IMR-90 (cell line): ENCODE measurements at regions not wholly inside any gene's neighbourhood (a gene's known extent, or its start where the extent isn't known, plus 50 kb on each side); places are given as distances from the start of the nearest gene placed in this dataset.

ENCODE experiments used
- ATAC-seq: fragments of 200-7000 bp; cut with Tn5 transposase; 2 replicates; pipeline ENCODE4 v1.9.1; 2020; ENCODE audit warnings: low read depth, mild to moderate bottlenecking, moderate library complexity
- BruUV-seq: library from RNA; stranded (reverse); fragments of 400-500 nt; replicated peaks from 2 replicates; lab custom pipeline; 2021; lab: Mats Ljungman, UMichigan
- CTCF ChIA-PET: fragments of 300-600 bp; formaldehyde crosslinking; extraction: SDS; loops from one replicate; lab custom pipeline; 2021; ENCODE audit warnings: antibody characterized with exemption; lab: Yijun Ruan, JAX
- POLR2A ChIA-PET: fragments of 300-600 bp; sonication (Branson Sonifier 250); formaldehyde crosslinking; loops from one replicate; lab custom pipeline; 2022; ENCODE audit warnings: antibody characterized with exemption; ENCODE audit not compliant: unreplicated experiment; lab: Charles Lee
- DNase-seq: peaks from one replicate; pipeline ENCODE4 v3.0.0; 2013
- H2AFZ ChIP-seq: replicated peaks from 2 replicates; pipeline ENCODE3; 2013; ENCODE audit warnings: low read length, mild to moderate bottlenecking; ENCODE audit not compliant: poor library complexity
- H2AK5ac ChIP-seq: 2 replicates; pipeline ENCODE4 v1.6.1; 2013; ENCODE audit warnings: low read depth, low read length, inconsistent platforms
- H2AK9ac ChIP-seq: replicated peaks from 2 replicates; pipeline ENCODE3; 2013; ENCODE audit warnings: mild to moderate bottlenecking, low read depth, low read length, moderate library complexity; ENCODE audit not compliant: poor library complexity
- H2BK120ac ChIP-seq: 2 replicates; pipeline ENCODE4 v1.6.1; 2013; ENCODE audit warnings: low read depth, low read length, inconsistent platforms
- H2BK15ac ChIP-seq: 3 replicates; pipeline ENCODE4 v1.6.1; 2013; ENCODE audit warnings: low read depth, low read length, inconsistent platforms
- H2BK20ac ChIP-seq: 2 replicates; pipeline ENCODE4 v1.6.1; 2013; ENCODE audit warnings: low read depth, mild to moderate bottlenecking, inconsistent platforms, low read length, moderate library complexity
- H2BK5ac ChIP-seq: 2 replicates; pipeline ENCODE4 v1.6.1; 2013; ENCODE audit warnings: mild to moderate bottlenecking, low read depth, low read length, inconsistent platforms; ENCODE audit not compliant: poor library complexity, severe bottlenecking
- H3K14ac ChIP-seq: replicated peaks from 2 replicates; pipeline ENCODE4 v1.6.1; 2013; ENCODE audit warnings: low read depth, low read length, inconsistent platforms
- H3K18ac ChIP-seq: 2 replicates; pipeline ENCODE4 v1.6.1; 2013; ENCODE audit warnings: low read depth, low read length, control low read depth
- H3K23ac ChIP-seq: 2 replicates; pipeline ENCODE4 v1.6.1; 2013; ENCODE audit warnings: low read depth, low read length, inconsistent platforms
- H3K27ac ChIP-seq: 2 replicates; pipeline ENCODE4 v1.5.1; 2013; ENCODE audit warnings: mild to moderate bottlenecking, control low read depth, low read length; ENCODE audit not compliant: insufficient read depth
- H3K27me3 ChIP-seq: 2 replicates; pipeline ENCODE4 v1.6.1; 2013; ENCODE audit warnings: low read length; ENCODE audit not compliant: control insufficient read depth, insufficient read depth
- H3K36me3 ChIP-seq: 2 replicates; pipeline ENCODE4 v1.6.1; 2013; ENCODE audit warnings: low read length, mixed read lengths; ENCODE audit not compliant: control insufficient read depth, insufficient read depth
- H3K4ac ChIP-seq: 2 replicates; pipeline ENCODE4 v1.6.1; 2013; ENCODE audit warnings: low read depth, low read length, inconsistent platforms
- H3K4me1 ChIP-seq: 2 replicates; pipeline ENCODE4 v1.6.1; 2013; ENCODE audit warnings: low read length, mixed read lengths; ENCODE audit not compliant: control insufficient read depth, insufficient read depth
- H3K4me2 ChIP-seq: 2 replicates; pipeline ENCODE4 v1.6.1; 2013; ENCODE audit warnings: low read depth, mild to moderate bottlenecking, control low read depth, low read length, moderate library complexity
- H3K4me3 ChIP-seq: 2 replicates; pipeline ENCODE4 v1.5.1; 2013; ENCODE audit warnings: low read depth, mild to moderate bottlenecking, control low read depth, low read length, moderate library complexity; ENCODE audit not compliant: insufficient read depth
- H3K56ac ChIP-seq: 2 replicates; pipeline ENCODE4 v1.6.1; 2013; ENCODE audit warnings: low read length, inconsistent platforms; ENCODE audit not compliant: insufficient read depth; ENCODE audit errors: extremely low read depth
- H3K79me1 ChIP-seq, 2 experiments: 2 replicates each; pipeline ENCODE4 v1.6.1; 2013; ENCODE audit warnings: low read length in 2 of 2, inconsistent platforms in 1 of 2, low read depth in 1 of 2
- H3K9ac ChIP-seq: 2 replicates; pipeline ENCODE4 v1.6.1; 2013; ENCODE audit warnings: low read depth, low read length, control low read depth
- H3K9me1 ChIP-seq: 2 replicates; pipeline ENCODE4 v1.6.1; 2013; ENCODE audit warnings: low read length, inconsistent platforms; ENCODE audit not compliant: insufficient read depth
- H3K9me3 ChIP-seq: 2 replicates; pipeline ENCODE4 v1.6.1; 2013; ENCODE audit warnings: low read length; ENCODE audit not compliant: control insufficient read depth, insufficient read depth
- H4K20me1 ChIP-seq: 2 replicates; pipeline ENCODE4 v1.6.1; 2013; ENCODE audit warnings: low read length, inconsistent platforms; ENCODE audit not compliant: insufficient read depth
- H4K5ac ChIP-seq: 2 replicates; pipeline ENCODE4 v1.6.1; 2013; ENCODE audit warnings: mild to moderate bottlenecking, low read depth, low read length, control low read depth
- H4K8ac ChIP-seq, 2 experiments: 2 replicates each; pipeline ENCODE4 v1.6.1; 2013; ENCODE audit warnings: low read depth in 2 of 2, low read length in 2 of 2, control low read depth in 1 of 2, inconsistent platforms in 1 of 2
- H4K91ac ChIP-seq: 2 replicates; pipeline ENCODE4 v1.6.1; 2013; ENCODE audit warnings: low read depth, low read length, inconsistent platforms; ENCODE audit not compliant: insufficient read depth
- BHLHE40 ChIP-seq: fragments of 150-350 bp; IDR thresholded peaks from 2 replicates; pipeline ENCODE4 v1.6.1; 2016; ENCODE audit warnings: mild to moderate bottlenecking, low read depth, low read length
- CHD1 ChIP-seq: IDR thresholded peaks from 2 replicates; pipeline ENCODE4 v1.6.1; 2012; ENCODE audit warnings: low read depth, low read length, improper control_type of control experiment
- ELK1 ChIP-seq: fragments of 150-350 bp; IDR thresholded peaks from 2 replicates; pipeline ENCODE4 v1.6.1; 2016; ENCODE audit warnings: low read depth, mild to moderate bottlenecking, low read length, moderate library complexity, borderline replicate concordance
- NFE2L2 ChIP-seq: fragments of 150-350 bp; IDR thresholded peaks from 2 replicates; pipeline ENCODE4 v1.6.1; 2016; ENCODE audit warnings: low read depth, mild to moderate bottlenecking, low read length
- POLR2A ChIP-seq: IDR thresholded peaks from 2 replicates; pipeline ENCODE4 v1.6.1; 2012; ENCODE audit warnings: mild to moderate bottlenecking, low read depth, low read length
- RCOR1 ChIP-seq: IDR thresholded peaks from 2 replicates; pipeline ENCODE4 v1.6.1; 2012; ENCODE audit warnings: mild to moderate bottlenecking, low read length, improper control_type of control experiment; ENCODE audit not compliant: insufficient replicate concordance
- WGBS, 2 experiments: methylation state at CpG; one replicate each; pipeline versions ENCODE4 v1.1.5 to v1.1.7; 2013; ENCODE audit warnings: missing lambda C conversion rate in 2 of 2; ENCODE audit not compliant: insufficient read length in 1 of 2; ENCODE audit errors: extremely low coverage in 2 of 2; 5-methylcytosine and 5-hydroxymethylcytosine counted together
- dilution Hi-C: fragments of 300-500 bp; cut with HindIII; formaldehyde crosslinking; loops from one replicate; pipeline ENCODE4 v1.14.3; 2018; ENCODE audit warnings: low sequenced_read_pairs; ENCODE audit not compliant: unreplicated experiment
- in situ Hi-C: fragments of 300-500 bp; cut with MboI; formaldehyde crosslinking; loops from 3 replicates; pipeline ENCODE4 v1.14.3; 2019; ENCODE audit warnings: low sequenced_read_pairs, inconsistent platforms, mixed read lengths
- intact Hi-C: fragments of 100-400 bp; cut with micrococcal nuclease; formaldehyde crosslinking; loops from 2 replicates; pipeline ENCODE4 v1.10.0; 2022

- H2AK5ac ChIP-seq = no peak overlapping the region
- WGBS, 2 experiments = no CpG with 5 or more reads among the region's 2 CpGs
- intact Hi-C loops (no loop called here), in situ Hi-C loops (no loop called here), dilution Hi-C loops (no loop called here)
- no peak overlapping the region for H4K5ac ChIP-seq
- H4K8ac ChIP-seq = no peak overlapping the region
- no peaks in the 10 kb centered on the region for H3K9me1 ChIP-seq
- H3K4me2 ChIP-seq = no peak overlapping the region
- H2AFZ ChIP-seq = no peak overlapping the region
- H3K56ac ChIP-seq = no peak overlapping the region
- no peaks in the 10 kb centered on the region for H3K9me3 ChIP-seq
- H2BK20ac ChIP-seq = no peak overlapping the region
- H2BK5ac ChIP-seq = no peak overlapping the region
- no peak overlapping the region for H2BK120ac ChIP-seq
- no peaks in the 10 kb centered on the region for H3K36me3 ChIP-seq
- no peak for ATAC-seq
- TF ChIP-seq BHLHE40 = no peak
- no peak for TF ChIP-seq RCOR1
- no peak for TF ChIP-seq CHD1
- no peak for TF ChIP-seq ELK1
- TF ChIP-seq POLR2A = no peak
- TF ChIP-seq NFE2L2 = no peak
- BruUV-seq = no TSS peak
- H3K23ac ChIP-seq = no peak overlapping the region
- no peak overlapping the region for H3K4ac ChIP-seq
- H3K4me1 ChIP-seq = no peaks in the 10 kb centered on the region
- no peak overlapping the region for H3K9ac ChIP-seq
- no peak overlapping the region for H3K4me3 ChIP-seq
- no peak overlapping the region for H3K18ac ChIP-seq
- ChIA-PET CTCF (no interaction called here), POLR2A (interaction anchor here (0.5 kb wide), 1 partner anchor 625 kb away, joined by 3 read pairs; no protein-coding TSS in a partner anchor)
- no peak overlapping the region for H3K14ac ChIP-seq
- no peak overlapping the region for H2AK9ac ChIP-seq
- DNase-seq = no peak
- H4K20me1 ChIP-seq = no peaks in the 10 kb centered on the region
- no peak overlapping the region for H2BK15ac ChIP-seq
- H4K91ac ChIP-seq = no peak overlapping the region
- H3K27me3 ChIP-seq = no peaks in the 10 kb centered on the region
- no peak overlapping the region for H3K27ac ChIP-seq
- H3K79me1 ChIP-seq = no peaks in the 10 kb centered on the region
Measured at GRCh38 chr10:125592897-125593296, 90.1 kb downstream of the TEX36 start.
